ENCODE measurements at regions not wholly inside any gene's neighbourhood (a gene's known extent, or its start where the extent isn't known, plus 50 kb on each side); places are given as distances from the start of the nearest gene placed in this dataset.

DNA sequence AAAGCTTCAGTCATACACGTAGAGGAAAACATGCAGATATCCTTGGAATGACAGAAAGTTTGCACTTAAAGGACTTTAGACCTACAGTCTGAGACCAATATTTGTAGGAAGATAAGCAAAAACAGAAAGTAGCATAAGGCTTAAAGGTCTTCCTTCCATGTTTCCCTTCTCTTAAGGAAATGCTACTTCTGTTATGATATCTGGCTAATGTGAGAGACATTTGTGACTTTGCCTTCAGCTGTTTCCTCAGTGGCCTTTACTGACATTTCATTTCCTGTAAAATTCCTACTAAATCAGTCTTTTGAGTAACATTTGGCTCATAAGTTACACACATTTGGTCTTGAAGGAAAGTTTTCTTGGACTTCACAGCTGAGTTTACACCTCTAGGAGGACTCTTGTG is 713.4 kb downstream of the TBC1D32 start:
- Histone ChIP-seq H4K20me1 (replicated peaks; ENCODE audit: insufficient read depth) (no peaks in the 10 kb centered on the region), H3K4me1 (ENCODE audit: insufficient read depth) (0 out of 2 replicates have a peak, but pooled peaks cover 6% of the 10 kb centered on the region), H2AFZ (peak overlapping the region; percentile 29; the same call in 1 of the 2 replicates), H3K4me2 (no peak overlapping the region), H3K79me2 (replicated peaks; ENCODE audit: insufficient read depth) (no peaks in the 10 kb centered on the region), H3F3A (replicated peaks; ENCODE audit: low read depth) (no peaks in the 10 kb centered on the region), H3K27ac (ENCODE audit: low read depth) (no peak overlapping the region), H3K4me3 (no peak overlapping the region), H3K27me3 (ENCODE audit: insufficient read depth) (no peaks in the 10 kb centered on the region), H3K9me2 (ENCODE audit: insufficient read depth) (no peaks in the 10 kb centered on the region), H3K36me3 (ENCODE audit: insufficient read depth) (no peaks in the 10 kb centered on the region)
- TF ChIP-seq JUNB (IDR thresholded peaks at IDR 0.05; ENCODE audit: unreplicated experiment) (no peak), CREB1 (CRISPR knock-in tag; IDR thresholded peaks at IDR 0.05; ENCODE audit: low read depth) (no peak)
- peaks cover 20% of the 10 kb centered on the region for H3K4me1 Mint-ChIP-seq
- H3K36me3 Mint-ChIP-seq (ENCODE audit: low read depth) = no peaks in the 10 kb centered on the region
- ATAC-seq (no peak), DNase-seq (ENCODE audit: low spot score) (no peak)
- no peaks in the 10 kb centered on the region for H3K27me3 Mint-ChIP-seq (ENCODE audit: insufficient read depth, low read depth, poor library complexity)
- no peaks in the 10 kb centered on the region for H3K9me3 Mint-ChIP-seq
- no peak overlapping the region for H3K27ac Mint-ChIP-seq
- H3K4me3 Mint-ChIP-seq = no peak overlapping the region

GRCh38 chr6:120615238-120615637 is 719.0 kb downstream of the TBC1D32 start:
- Mint-ChIP-seq H3K27ac (no peak overlapping the region), H3K36me3 (ENCODE audit: low read depth) (no peaks in the 10 kb centered on the region), H3K4me1 (peaks cover 4% of the 10 kb centered on the region; the same call in 2 of the 3 replicates), H3K9me3 (no peaks in the 10 kb centered on the region), H3K27me3 (ENCODE audit: insufficient read depth, low read depth, poor library complexity) (no peaks in the 10 kb centered on the region), H3K4me3 (no peak overlapping the region)
- Histone ChIP-seq H3K79me2 (replicated peaks; ENCODE audit: insufficient read depth) (no peaks in the 10 kb centered on the region), H3K27ac (ENCODE audit: low read depth) (no peak overlapping the region), H3K27me3 (ENCODE audit: insufficient read depth) (no peaks in the 10 kb centered on the region), H3K9me2 (ENCODE audit: insufficient read depth) (no peaks in the 10 kb centered on the region), H3K4me3 (no peak overlapping the region), H3K36me3 (ENCODE audit: insufficient read depth) (no peaks in the 10 kb centered on the region), H3F3A (replicated peaks; ENCODE audit: low read depth) (no peaks in the 10 kb centered on the region), H3K4me1 (ENCODE audit: insufficient read depth) (no peaks in the 10 kb centered on the region), H2AFZ (no peak overlapping the region), H4K20me1 (replicated peaks; ENCODE audit: insufficient read depth) (no peaks in the 10 kb centered on the region), H3K4me2 (no peak overlapping the region)
- TF ChIP-seq POLR2AphosphoS5 (IDR thresholded peaks at IDR 0.05; ENCODE audit: low read depth) (no peak), JUNB (IDR thresholded peaks at IDR 0.05; ENCODE audit: unreplicated experiment) (no peak), STAT1 (IDR thresholded peaks at IDR 0.05; ENCODE audit: unreplicated experiment) (no peak), NANOG (IDR thresholded peaks at IDR 0.05; ENCODE audit: borderline replicate concordance) (no peak), ZNF114 (CRISPR knock-in tag; IDR thresholded peaks at IDR 0.05) (no peak), ZNF331 (CRISPR knock-in tag; IDR thresholded peaks at IDR 0.05; ENCODE audit: low read depth) (no peak), CREB1 (CRISPR knock-in tag; IDR thresholded peaks at IDR 0.05; ENCODE audit: low read depth) (no peak), EZH2phosphoT487 (IDR thresholded peaks at IDR 0.05; ENCODE audit: unreplicated experiment) (no peak), EZH2 (IDR thresholded peaks at IDR 0.05; ENCODE audit: low read depth, unreplicated experiment) (no peak)
- DNase-seq (ENCODE audit: low spot score) = no peak
- ATAC-seq = no peak

GRCh38 chr6:120614723-120615122 is 719.6 kb downstream of the TBC1D32 start:
- Histone ChIP-seq H3K79me2 (replicated peaks; ENCODE audit: insufficient read depth) (no peaks in the 10 kb centered on the region), H3K36me3 (ENCODE audit: insufficient read depth) (no peaks in the 10 kb centered on the region), H3K4me2 (no peak overlapping the region), H3K27ac (ENCODE audit: low read depth) (no peak overlapping the region), H3K9me2 (ENCODE audit: insufficient read depth) (no peaks in the 10 kb centered on the region), H3F3A (replicated peaks; ENCODE audit: low read depth) (no peaks in the 10 kb centered on the region), H2AFZ (no peak overlapping the region), H3K4me1 (ENCODE audit: insufficient read depth) (no peaks in the 10 kb centered on the region), H4K20me1 (replicated peaks; ENCODE audit: insufficient read depth) (no peaks in the 10 kb centered on the region), H3K4me3 (no peak overlapping the region), H3K27me3 (ENCODE audit: insufficient read depth) (no peaks in the 10 kb centered on the region)
- Mint-ChIP-seq H3K4me1 (peaks cover 2% of the 10 kb centered on the region; the same call in 2 of the 3 replicates), H3K4me3 (no peak overlapping the region), H3K27me3 (ENCODE audit: insufficient read depth, low read depth, poor library complexity) (no peaks in the 10 kb centered on the region), H3K36me3 (ENCODE audit: low read depth) (no peaks in the 10 kb centered on the region), H3K27ac (no peak overlapping the region), H3K9me3 (no peaks in the 10 kb centered on the region)
- ATAC-seq (no peak), DNase-seq (ENCODE audit: low spot score) (no peak)
- TF ChIP-seq JUNB (IDR thresholded peaks at IDR 0.05; ENCODE audit: unreplicated experiment) (no peak), CREB1 (CRISPR knock-in tag; IDR thresholded peaks at IDR 0.05; ENCODE audit: low read depth) (no peak), ZNF462 (CRISPR knock-in tag; IDR thresholded peaks at IDR 0.05) (no peak), EZH2phosphoT487 (IDR thresholded peaks at IDR 0.05; ENCODE audit: unreplicated experiment) (no peak), STAT1 (IDR thresholded peaks at IDR 0.05; ENCODE audit: unreplicated experiment) (no peak)
- TF ChIP-seq, protein P1, sequence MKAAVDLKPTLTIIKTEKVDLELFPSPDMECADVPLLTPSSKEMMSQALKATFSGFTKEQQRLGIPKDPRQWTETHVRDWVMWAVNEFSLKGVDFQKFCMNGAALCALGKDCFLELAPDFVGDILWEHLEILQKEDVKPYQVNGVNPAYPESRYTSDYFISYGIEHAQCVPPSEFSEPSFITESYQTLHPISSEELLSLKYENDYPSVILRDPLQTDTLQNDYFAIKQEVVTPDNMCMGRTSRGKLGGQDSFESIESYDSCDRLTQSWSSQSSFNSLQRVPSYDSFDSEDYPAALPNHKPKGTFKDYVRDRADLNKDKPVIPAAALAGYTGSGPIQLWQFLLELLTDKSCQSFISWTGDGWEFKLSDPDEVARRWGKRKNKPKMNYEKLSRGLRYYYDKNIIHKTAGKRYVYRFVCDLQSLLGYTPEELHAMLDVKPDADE (IDR thresholded peaks at IDR 0.05) = no peak
